Central memory CD8-positive, alpha-beta T cell (primary cell): ENCODE measurements at regions not wholly inside any gene's neighbourhood (a gene's known extent, or its start where the extent isn't known, plus 50 kb on each side); places are given as distances from the start of the nearest gene placed in this dataset.
"Not testable (repeated sequence)": the region's sequence is repeated elsewhere in the genome, so short reads cannot be mapped to it uniquely, and the experiment has no call there.

Source experiments
- ATAC-seq: fragments of 150-1000 bp; cut with Tn5 transposase; replicated peaks from 2 replicates; pipeline ENCODE4 v1.10.0; 2022; ENCODE audit warnings: mild to moderate bottlenecking, moderate FRiP score, moderate number of reproducible peaks; ENCODE audit not compliant: poor library complexity, severe bottlenecking; ENCODE audit errors: extremely low read depth
- DNase-seq, 2 donors: peaks; one replicate each; pipeline ENCODE4 v3.0.0; 2021; ENCODE audit warnings: low spot score in 2 of 2
- H3K27ac Mint-ChIP-seq: one replicate; pipeline ENCODE4 v1.8.0; 2022; ENCODE audit warnings: low read depth, mild to moderate bottlenecking, moderate library complexity, mixed read lengths
- H3K27me3 Mint-ChIP-seq: one replicate; pipeline ENCODE4 v1.8.0; 2022; ENCODE audit warnings: mixed read lengths
- H3K36me3 Mint-ChIP-seq: one replicate; pipeline ENCODE4 v1.8.0; 2022; ENCODE audit warnings: mild to moderate bottlenecking, moderate library complexity, mixed read lengths; ENCODE audit not compliant: insufficient read depth
- H3K4me1 Mint-ChIP-seq: one replicate; pipeline ENCODE4 v1.8.0; 2022; ENCODE audit warnings: mixed read lengths
- H3K4me3 Mint-ChIP-seq: one replicate; pipeline ENCODE4 v1.8.0; 2022; ENCODE audit warnings: mild to moderate bottlenecking, moderate library complexity, mixed read lengths
- H3K9me3 Mint-ChIP-seq: one replicate; pipeline ENCODE4 v1.8.0; 2022; ENCODE audit warnings: mixed read lengths

GRCh38 chr21:27040738-27041469 lies 74.0 kb upstream of the ADAMTS5 start:
- no peak for ATAC-seq
- peaks cover 11% of the 10 kb centered on the region for H3K9me3 Mint-ChIP-seq
- no peak overlapping the region for H3K27ac Mint-ChIP-seq
- no peaks in the 10 kb centered on the region for H3K4me1 Mint-ChIP-seq
- H3K4me3 Mint-ChIP-seq = no peak overlapping the region
- no peaks in the 10 kb centered on the region for H3K36me3 Mint-ChIP-seq
- no peaks in the 10 kb centered on the region for H3K27me3 Mint-ChIP-seq
- no peak for DNase-seq

DNA sequence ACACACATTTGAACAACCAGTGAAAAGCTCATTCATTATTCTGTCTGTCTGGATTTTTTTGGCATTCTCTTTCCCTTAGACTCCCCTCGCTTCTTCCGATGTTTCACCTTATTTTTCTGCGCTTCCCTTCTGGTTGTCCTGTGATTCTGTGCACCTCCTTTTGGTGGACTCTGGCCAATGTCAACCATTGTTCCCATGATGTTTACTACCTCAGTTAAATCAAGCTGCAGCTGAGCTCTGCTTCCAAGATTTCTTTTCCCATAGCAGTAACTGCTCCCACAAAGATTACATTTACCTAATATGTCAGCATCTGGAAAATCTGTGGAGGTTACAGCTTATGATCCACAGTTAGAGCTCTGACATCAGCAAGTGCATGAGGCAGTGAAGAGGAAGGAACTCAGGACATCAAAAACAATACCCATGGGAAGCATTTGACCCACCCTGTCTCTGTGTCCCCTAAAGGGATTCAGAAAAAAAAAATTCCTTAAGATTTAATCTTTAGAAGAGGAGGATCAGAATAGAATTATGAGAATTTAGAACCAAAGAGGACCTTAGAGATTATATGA lies 69.9 kb upstream of the ADAMTS5 start:
- Mint-ChIP-seq H3K36me3 (no peaks in the 10 kb centered on the region), H3K27me3 (no peaks in the 10 kb centered on the region), H3K27ac (no peak overlapping the region), H3K9me3 (peaks cover 18% of the 10 kb centered on the region), H3K4me3 (no peak overlapping the region), H3K4me1 (no peaks in the 10 kb centered on the region)
- ATAC-seq (no peak), DNase-seq (no peak)

- no peak for ATAC-seq
- H3K4me3 Mint-ChIP-seq = no peak overlapping the region
- H3K4me1 Mint-ChIP-seq = no peaks in the 10 kb centered on the region
- H3K36me3 Mint-ChIP-seq = no peaks in the 10 kb centered on the region
- DNase-seq = no peak
- H3K27me3 Mint-ChIP-seq = no peaks in the 10 kb centered on the region
- no peak overlapping the region for H3K27ac Mint-ChIP-seq
- peaks cover 18% of the 10 kb centered on the region for H3K9me3 Mint-ChIP-seq
These were observed 68.9 kb upstream of the ADAMTS5 start for GRCh38 chr21:27035791-27036190.

- H3K27ac Mint-ChIP-seq = no peak overlapping the region
- ATAC-seq = no peak
- no peaks in the 10 kb centered on the region for H3K36me3 Mint-ChIP-seq
- H3K27me3 Mint-ChIP-seq = no peaks in the 10 kb centered on the region
- peaks cover 18% of the 10 kb centered on the region for H3K9me3 Mint-ChIP-seq
- DNase-seq = no peak
- no peaks in the 10 kb centered on the region for H3K4me1 Mint-ChIP-seq
- no peak overlapping the region for H3K4me3 Mint-ChIP-seq
These were observed 67.9 kb upstream of the ADAMTS5 start for GRCh38 chr21:27034796-27035195.

GRCh38 chr21:27033471-27033870 lies 66.6 kb upstream of the ADAMTS5 start:
- ATAC-seq (no peak), DNase-seq (no peak)
- no peaks in the 10 kb centered on the region for H3K27me3 Mint-ChIP-seq
- H3K9me3 Mint-ChIP-seq = peaks cover 18% of the 10 kb centered on the region
- no peaks in the 10 kb centered on the region for H3K36me3 Mint-ChIP-seq
- H3K27ac Mint-ChIP-seq = no peak overlapping the region
- no peak overlapping the region for H3K4me3 Mint-ChIP-seq
- no peaks in the 10 kb centered on the region for H3K4me1 Mint-ChIP-seq

DNA sequence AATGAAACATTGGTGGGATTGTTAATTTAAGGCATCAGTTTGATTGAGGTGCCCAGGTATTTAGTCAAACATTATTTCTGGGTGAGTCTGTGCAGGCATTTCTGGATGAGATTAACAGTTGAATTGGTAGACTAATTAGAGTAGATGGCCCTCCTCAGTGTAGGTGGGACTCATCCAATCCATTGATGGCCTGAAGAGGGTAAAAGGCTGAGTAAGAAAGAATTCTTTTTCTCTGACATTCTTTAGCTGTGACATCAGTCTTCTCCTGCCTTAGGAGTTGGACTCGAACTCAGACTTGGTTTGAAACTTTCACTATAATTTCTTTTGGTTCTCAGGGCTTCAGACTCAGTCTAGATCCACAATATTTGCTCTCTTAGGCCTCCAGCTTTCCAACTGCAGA lies 59.6 kb upstream of the ADAMTS5 start:
- no peak for DNase-seq
- Mint-ChIP-seq H3K27ac (no peak overlapping the region), H3K4me1 (no peaks in the 10 kb centered on the region), H3K36me3 (no peaks in the 10 kb centered on the region), H3K27me3 (no peaks in the 10 kb centered on the region), H3K9me3 (no peaks in the 10 kb centered on the region), H3K4me3 (no peak overlapping the region)
- no peak for ATAC-seq

GRCh38 chr21:27025708-27026107 lies 58.8 kb upstream of the ADAMTS5 start:
- ATAC-seq, H3K4me1 Mint-ChIP-seq, DNase-seq, H3K27ac Mint-ChIP-seq, H3K27me3 Mint-ChIP-seq, H3K9me3 Mint-ChIP-seq, H3K4me3 Mint-ChIP-seq, H3K36me3 Mint-ChIP-seq: not testable (repeated sequence)

GRCh38 chr21:27024971-27025370 lies 58.1 kb upstream of the ADAMTS5 start:
- no peaks in the 10 kb centered on the region for H3K36me3 Mint-ChIP-seq
- ATAC-seq (no peak), DNase-seq (no peak)
- H3K4me3 Mint-ChIP-seq = no peak overlapping the region
- H3K4me1 Mint-ChIP-seq = no peaks in the 10 kb centered on the region
- no peak overlapping the region for H3K27ac Mint-ChIP-seq
- H3K9me3 Mint-ChIP-seq = no peaks in the 10 kb centered on the region
- no peaks in the 10 kb centered on the region for H3K27me3 Mint-ChIP-seq

GRCh38 chr21:27024301-27024700 lies 57.4 kb upstream of the ADAMTS5 start:
- peaks cover 7% of the 10 kb centered on the region for H3K9me3 Mint-ChIP-seq
- no peak overlapping the region for H3K4me3 Mint-ChIP-seq
- no peaks in the 10 kb centered on the region for H3K36me3 Mint-ChIP-seq
- no peaks in the 10 kb centered on the region for H3K27me3 Mint-ChIP-seq
- DNase-seq (no peak), ATAC-seq (no peak)
- no peak overlapping the region for H3K27ac Mint-ChIP-seq
- H3K4me1 Mint-ChIP-seq = no peaks in the 10 kb centered on the region

GRCh38 chr21:27023186-27023585 lies 56.3 kb upstream of the ADAMTS5 start:
- H3K4me3 Mint-ChIP-seq = no peak overlapping the region
- no peak overlapping the region for H3K27ac Mint-ChIP-seq
- ATAC-seq = no peak
- H3K4me1 Mint-ChIP-seq = no peaks in the 10 kb centered on the region
- no peaks in the 10 kb centered on the region for H3K36me3 Mint-ChIP-seq
- no peaks in the 10 kb centered on the region for H3K27me3 Mint-ChIP-seq
- DNase-seq = no peak
- peaks cover 12% of the 10 kb centered on the region for H3K9me3 Mint-ChIP-seq

DNA sequence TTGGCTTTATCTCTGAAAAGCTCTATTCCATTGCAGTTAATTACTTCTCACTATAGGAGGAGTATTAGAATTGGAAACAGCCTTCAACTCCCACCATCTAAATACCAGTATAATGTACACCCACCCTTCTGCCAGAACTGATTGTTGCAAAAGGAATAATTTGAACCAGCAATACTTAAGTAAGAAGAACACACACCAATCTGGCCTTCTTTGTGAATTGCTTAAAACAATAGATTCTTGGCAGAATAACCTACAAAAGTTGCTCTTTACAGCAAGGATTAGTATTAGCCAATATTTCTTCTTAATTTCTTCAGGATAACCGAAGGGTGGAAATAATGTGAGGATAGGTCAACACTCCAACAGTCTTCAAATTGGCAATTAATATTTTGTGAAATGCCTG lies 54.9 kb upstream of the ADAMTS5 start:
- no peaks in the 10 kb centered on the region for H3K36me3 Mint-ChIP-seq
- no peak overlapping the region for H3K4me3 Mint-ChIP-seq
- no peaks in the 10 kb centered on the region for H3K27me3 Mint-ChIP-seq
- ATAC-seq (no peak), DNase-seq (no peak)
- peaks cover 23% of the 10 kb centered on the region for H3K9me3 Mint-ChIP-seq
- no peaks in the 10 kb centered on the region for H3K4me1 Mint-ChIP-seq
- no peak overlapping the region for H3K27ac Mint-ChIP-seq

- no peaks in the 10 kb centered on the region for H3K36me3 Mint-ChIP-seq
- no peak overlapping the region for H3K4me3 Mint-ChIP-seq
- no peak overlapping the region for H3K27ac Mint-ChIP-seq
- peaks cover 23% of the 10 kb centered on the region for H3K9me3 Mint-ChIP-seq
- H3K4me1 Mint-ChIP-seq = no peaks in the 10 kb centered on the region
- H3K27me3 Mint-ChIP-seq = no peaks in the 10 kb centered on the region
- ATAC-seq (no peak), DNase-seq (no peak)
These were observed 54.2 kb upstream of the ADAMTS5 start for GRCh38 chr21:27021046-27021445.

- Mint-ChIP-seq H3K4me3 (no peak overlapping the region), H3K36me3 (peaks cover 2% of the 10 kb centered on the region), H3K27me3 (no peaks in the 10 kb centered on the region), H3K4me1 (no peaks in the 10 kb centered on the region), H3K27ac (no peak overlapping the region), H3K9me3 (peaks cover 23% of the 10 kb centered on the region)
- ATAC-seq = no peak
- no peak for DNase-seq
These were observed 50.4 kb upstream of the ADAMTS5 start for GRCh38 chr21:27017246-27017645.
